ENCODE measurements at regions not wholly inside any gene's neighbourhood (a gene's known extent, or its start where the extent isn't known, plus 50 kb on each side); places are given as distances from the start of the nearest gene placed in this dataset.
A peak's percentile ranks its signal among the peaks of the same experiment; 100 is the strongest.

GRCh38 chr2:22290302-22290701 is 1094.7 kb upstream of the KLHL29 start:
- DNase-seq: no peak

GRCh38 chr2:22290909-22291473 is 1094.0 kb upstream of the KLHL29 start:
- no peak for DNase-seq

GRCh38 chr2:22301228-22301627 is 1083.8 kb upstream of the KLHL29 start:
- DNase-seq: no peak

GRCh38 chr2:22326250-22326649 is 1058.7 kb upstream of the KLHL29 start:
- no peak for DNase-seq

GRCh38 chr2:22329211-22330154 is 1055.5 kb upstream of the KLHL29 start:
- DNase-seq: no peak

GRCh38 chr2:22336414-22336813 is 1048.6 kb upstream of the KLHL29 start:
- no peak for DNase-seq

- no peak for DNase-seq
Measured at GRCh38 chr2:22340716-22341115, 1044.3 kb upstream of the KLHL29 start.

GRCh38 chr2:22347306-22347705 is 1037.7 kb upstream of the KLHL29 start:
- no peak for DNase-seq

- no peak for DNase-seq
Measured at GRCh38 chr2:22350621-22351020, 1034.4 kb upstream of the KLHL29 start.

GRCh38 chr2:22355816-22356433 is 1029.1 kb upstream of the KLHL29 start:
- peak; percentile 16 for DNase-seq

- DNase-seq: no peak
Measured at GRCh38 chr2:22359071-22359672, 1025.8 kb upstream of the KLHL29 start.

- peak; percentile 0 for DNase-seq
Measured at GRCh38 chr2:22360735-22361374, 1024.1 kb upstream of the KLHL29 start.

GRCh38 chr2:22361571-22361970 is 1023.4 kb upstream of the KLHL29 start:
- DNase-seq: no peak

- no peak for DNase-seq
Measured at GRCh38 chr2:22375096-22375495, 1009.9 kb upstream of the KLHL29 start.

- no peak for DNase-seq
Measured at GRCh38 chr2:22377268-22377667, 1007.7 kb upstream of the KLHL29 start.

- DNase-seq: no peak
Measured at GRCh38 chr2:22382479-22383169, 1002.4 kb upstream of the KLHL29 start.

GRCh38 chr2:22397847-22398246 is 987.1 kb upstream of the KLHL29 start:
- DNase-seq: no peak

GRCh38 chr2:22403748-22404147 is 981.2 kb upstream of the KLHL29 start:
- no peak for DNase-seq

GRCh38 chr2:22406625-22407024 is 978.4 kb upstream of the KLHL29 start:
- DNase-seq: no peak

GRCh38 chr2:22420076-22420475 is 964.9 kb upstream of the KLHL29 start:
- no peak for DNase-seq

- peak; percentile 2 for DNase-seq
Measured at GRCh38 chr2:22442051-22442450, 942.9 kb upstream of the KLHL29 start.

GRCh38 chr2:22444281-22444680 is 940.7 kb upstream of the KLHL29 start:
- DNase-seq: no peak

All from fibroblast of skin of right quadriceps (primary cell).